HCT116 (cell line): ENCODE measurements at regions not wholly inside any gene's neighbourhood (a gene's known extent, or its start where the extent isn't known, plus 50 kb on each side); places are given as distances from the start of the nearest gene placed in this dataset.
"Not testable (repeated sequence)": the region's sequence is repeated elsewhere in the genome, so short reads cannot be mapped to it uniquely, and the experiment has no call there.

ENCODE experiments used
- ATAC-seq: fragments of 200-7000 bp; cut with Tn5 transposase; 2 replicates; pipeline ENCODE4 v1.9.1; 2020; ENCODE audit warnings: mild to moderate bottlenecking, moderate library complexity
- BruUV-seq: library from RNA; stranded (reverse); fragments of 400-500 nt; replicated peaks from 2 replicates; lab custom pipeline; 2021; lab: Mats Ljungman, UMichigan
- CTCF ChIA-PET: fragments of 300-600 bp; sonication (Branson Sonifier 250); formaldehyde crosslinking; loops from one replicate; lab custom pipeline; 2021; ENCODE audit warnings: antibody characterized with exemption; lab: Charles Lee
- POLR2A ChIA-PET: fragments of 300-600, 350-600 bp; sonication (Branson Sonifier 250); formaldehyde crosslinking; loops from one replicate; lab custom pipeline; 2021; ENCODE audit warnings: antibody characterized with exemption; lab: Charles Lee
- RAD21 ChIA-PET, 2 experiments: fragments of 300-600 bp; sonication (Branson Sonifier 250); formaldehyde crosslinking; loops; one replicate each; lab custom pipeline; 2023; ENCODE audit warnings: low total read pairs in 2 of 2; ENCODE audit not compliant: uncharacterized antibody in 2 of 2, unreplicated experiment in 2 of 2, low non-redundant PET in 1 of 2; lab: Charles Lee
- DNase-seq: peaks from one replicate; pipeline ENCODE4 v3.0.0-alpha.2; 2010; ENCODE audit warnings: low read depth, low spot score
- H2AFZ ChIP-seq: fragments of 200-600 bp; shearing (Covaris generic), sonication (generic); 2 replicates; pipeline ENCODE4 v1.6.1; 2017; ENCODE audit warnings: low read depth, mixed run types, mixed read lengths, antibody characterized with exemption, low read length; ENCODE audit not compliant: poor library complexity, severe bottlenecking
- H3K27ac ChIP-seq: 2 replicates; pipeline ENCODE4 v1.5.1; 2012; ENCODE audit warnings: low read depth, low read length
- H3K27me3 ChIP-seq: fragments of 200-600 bp; sonication (generic); 2 replicates; pipeline ENCODE4 v1.6.1; 2016; ENCODE audit warnings: mixed run types, low read length, mixed read lengths; ENCODE audit not compliant: insufficient read depth
- H3K36me3 ChIP-seq, 2 experiments: fragments of 200-500 bp in 1 of 2; fragments of 200-600 bp in 1 of 2; sonication (Bioruptor generic) in 1 of 2; sonication (generic) in 1 of 2; 2 replicates each; pipeline versions ENCODE4 v1.5.1 to v1.6.1; 2014 to 2016; ENCODE audit warnings: low read length in 2 of 2, inconsistent platforms in 1 of 2, mixed read lengths in 1 of 2, mixed run types in 1 of 2; ENCODE audit not compliant: insufficient read depth in 2 of 2, control insufficient read depth in 1 of 2
- H3K4me1 ChIP-seq, 2 experiments: fragments of 200-600 bp in 1 of 2; sonication (generic) in 1 of 2; 2 replicates each; pipeline versions ENCODE4 v1.5.1 to v1.6.1; 2012 to 2017; ENCODE audit warnings: low read length in 2 of 2, inconsistent platforms in 1 of 2, mild to moderate bottlenecking in 1 of 2, mixed read lengths in 1 of 2, mixed run types in 1 of 2, moderate library complexity in 1 of 2; ENCODE audit not compliant: insufficient read depth in 2 of 2, control insufficient read depth in 1 of 2
- H3K4me2 ChIP-seq: fragments of 200-600 bp; sonication (generic); 2 replicates; pipeline ENCODE4 v1.6.1; 2017; ENCODE audit warnings: mixed run types, low read length, mixed read lengths
- H3K4me3 ChIP-seq, 2 experiments: fragments of 200-600 bp in 1 of 2; sonication (generic) in 1 of 2; replicated peaks in 1 of 2; 2 replicates each; pipeline ENCODE4 v1.5.1; 2011 to 2016; ENCODE audit warnings: low read length in 2 of 2, control low read depth in 1 of 2, low read depth in 1 of 2, mild to moderate bottlenecking in 1 of 2, mixed read lengths in 1 of 2, mixed run types in 1 of 2
- H3K79me2 ChIP-seq: fragments of 200-600 bp; sonication (generic); 2 replicates; pipeline ENCODE4 v1.6.1; 2017; ENCODE audit warnings: mild to moderate bottlenecking, mixed run types, low read length, moderate library complexity, mixed read lengths; ENCODE audit not compliant: insufficient read depth
- H3K9ac ChIP-seq: fragments of 200-600 bp; sonication (generic); 2 replicates; pipeline ENCODE4 v1.6.1; 2016; ENCODE audit warnings: low read length, mixed read lengths
- H3K9me2 ChIP-seq: fragments of 200-600 bp; sonication (generic), shearing (Covaris generic); 2 replicates; pipeline ENCODE4 v1.6.1; 2017; ENCODE audit warnings: mixed run types, mild to moderate bottlenecking, moderate library complexity; ENCODE audit not compliant: insufficient read depth
- H3K9me3 ChIP-seq, 2 experiments: fragments of 200-500 bp in 1 of 2; fragments of 200-600 bp in 1 of 2; sonication (Bioruptor generic) in 1 of 2; sonication (generic) in 1 of 2; 2 replicates each; pipeline ENCODE4 v1.6.1; 2014 to 2017; ENCODE audit warnings: low read length in 2 of 2, mixed read lengths in 2 of 2, inconsistent platforms in 1 of 2, low read depth in 1 of 2, mild to moderate bottlenecking in 1 of 2, mixed run types in 1 of 2, moderate library complexity in 1 of 2; ENCODE audit not compliant: control insufficient read depth in 1 of 2, insufficient read depth in 1 of 2
- H4K20me1 ChIP-seq: fragments of 200-600 bp; sonication (generic), shearing (Covaris generic); 2 replicates; pipeline ENCODE4 v1.6.1; 2017; ENCODE audit warnings: mixed run types, mild to moderate bottlenecking, moderate library complexity; ENCODE audit not compliant: insufficient read depth
- CBX3 ChIP-seq: IDR thresholded peaks from 2 replicates; pipeline ENCODE4 v1.6.1; 2012; ENCODE audit warnings: low read depth
- CEBPB ChIP-seq: IDR thresholded peaks from 2 replicates; pipeline ENCODE4 v1.6.1; 2012; ENCODE audit warnings: low read depth
- CTCF ChIP-seq, 3 experiments: fragments of 200-600 bp in 1 of 3; sonication (generic) in 1 of 3; IDR thresholded peaks in 2 of 3; conservative IDR thresholded peaks in 1 of 3; 2 replicates each; pipeline ENCODE4 v1.5.1; 2012 to 2017; ENCODE audit warnings: low read depth in 2 of 3, low read length in 2 of 3, antibody characterized with exemption in 1 of 3, borderline replicate concordance in 1 of 3, control low read depth in 1 of 3, mild to moderate bottlenecking in 1 of 3, mixed read lengths in 1 of 3, mixed run types in 1 of 3, moderate library complexity in 1 of 3; ENCODE audit not compliant: insufficient read depth in 1 of 3
- EGR1 ChIP-seq: IDR thresholded peaks from 2 replicates; pipeline ENCODE4 v1.6.1; 2012; ENCODE audit warnings: low read depth
- ELF1 ChIP-seq: IDR thresholded peaks from 2 replicates; pipeline ENCODE4 v1.6.1; 2012; ENCODE audit warnings: low read depth, borderline replicate concordance
- EZH2 ChIP-seq: fragments of 200-600 bp; sonication (generic); IDR thresholded peaks from 2 replicates; pipeline ENCODE4 v1.6.1; 2017; ENCODE audit warnings: antibody characterized with exemption, mixed run types
- FOSL1 ChIP-seq: IDR thresholded peaks from 2 replicates; pipeline ENCODE4 v1.6.1; 2012; ENCODE audit warnings: low read depth
- JUND ChIP-seq: IDR thresholded peaks from 2 replicates; pipeline ENCODE4 v1.6.1; 2012
- MAX ChIP-seq: IDR thresholded peaks from 2 replicates; pipeline ENCODE4 v1.6.1; 2012
- POLR2A ChIP-seq: IDR thresholded peaks from 2 replicates; pipeline ENCODE4 v1.7.0; 2011; ENCODE audit warnings: borderline replicate concordance; ENCODE audit not compliant: insufficient read depth, insufficient read length; ENCODE audit errors: extremely low read depth
- RAD21 ChIP-seq: IDR thresholded peaks from 2 replicates; pipeline ENCODE4 v1.6.1; 2012; ENCODE audit warnings: low read depth, mild to moderate bottlenecking
- REST ChIP-seq: IDR thresholded peaks from 2 replicates; pipeline ENCODE4 v1.6.1; 2012; ENCODE audit warnings: low read depth
- SP1 ChIP-seq: IDR thresholded peaks from 2 replicates; pipeline ENCODE4 v1.6.1; 2012; ENCODE audit warnings: low read depth
- SRF ChIP-seq: IDR thresholded peaks from 2 replicates; pipeline ENCODE4 v1.6.1; 2012; ENCODE audit warnings: low read depth
- TCF7L2 ChIP-seq: IDR thresholded peaks from 2 replicates; pipeline ENCODE4 v1.7.0; 2011; ENCODE audit warnings: borderline replicate concordance, inconsistent platforms; ENCODE audit not compliant: insufficient read depth, insufficient read length; ENCODE audit errors: extremely low read depth
- YY1 ChIP-seq: IDR thresholded peaks from 2 replicates; pipeline ENCODE4 v1.6.1; 2011; ENCODE audit warnings: low read length, low read depth, moderate library complexity, mild to moderate bottlenecking; ENCODE audit not compliant: insufficient replicate concordance; ENCODE audit errors: extremely low read depth
- ZNF274 ChIP-seq: fragments of 200-500 bp; sonication (Bioruptor generic); IDR thresholded peaks from 2 replicates; pipeline ENCODE4 v1.6.1; 2014; ENCODE audit warnings: mild to moderate bottlenecking, low read depth, low read length, inconsistent platforms
- intact Hi-C: fragments of 100-400 bp; cut with micrococcal nuclease; formaldehyde crosslinking; loops from 2 replicates; pipeline ENCODE4 v1.10.0; 2022

- BruUV-seq, H4K20me1 ChIP-seq, H3K4me3 ChIP-seq, H2AFZ ChIP-seq, intact Hi-C loops, H3K9me2 ChIP-seq, ATAC-seq, H3K4me1 ChIP-seq, H3K27me3 ChIP-seq, RAD21 ChIA-PET, H3K36me3 ChIP-seq, H3K79me2 ChIP-seq, POLR2A ChIA-PET, H3K9ac ChIP-seq, H3K27ac ChIP-seq, DNase-seq, H3K4me2 ChIP-seq, CTCF ChIA-PET: not testable (repeated sequence)
- peaks cover 9 to 16% of the 10 kb centered on the region in 2 experiments; a peak in 2 of 4 replicates for H3K9me3 ChIP-seq
These were observed 348.4 kb downstream of the TAF11L14 start for GRCh38 chr5:17982626-17983025.

- Histone ChIP-seq H3K4me3 (no peak overlapping the region), H3K36me3 (no peaks in the 10 kb centered on the region), H2AFZ (no peak overlapping the region), H4K20me1 (no peaks in the 10 kb centered on the region; the same call in 1 of the 2 replicates), H3K79me2 (no peaks in the 10 kb centered on the region), H3K4me1 (no peaks in the 10 kb centered on the region), H3K9ac (no peak overlapping the region), H3K9me3 (peaks cover 18 to 19% of the 10 kb centered on the region in 2 experiments; a peak in 2 of 4 replicates), H3K9me2 (no peaks in the 10 kb centered on the region), H3K27ac (no peak overlapping the region), H3K4me2 (no peak overlapping the region), H3K27me3 (no peaks in the 10 kb centered on the region)
- CTCF ChIA-PET = no interaction called here
- ATAC-seq (no peak), DNase-seq (no peak)
- no TSS peak for BruUV-seq
- POLR2A ChIA-PET = no interaction called here
- intact Hi-C loops = no loop called here
- RAD21 ChIA-PET = no interaction called here
- TF ChIP-seq JUND = no peak
- TF ChIP-seq FOSL1 = no peak
- TF ChIP-seq POLR2A = no peak
- no peak for TF ChIP-seq SRF
- TF ChIP-seq EZH2 = no peak
- no peak for TF ChIP-seq CTCF (IDR thresholded peaks at IDR 0.05 in 2 of 3, conservative IDR thresholded peaks at IDR 0.05 in 1 of 3; ENCODE audit: borderline replicate concordance in 1 of 3, insufficient read depth in 1 of 3, low read depth in 2 of 3, low read length in 2 of 3)
- no peak for TF ChIP-seq ZNF274
- TF ChIP-seq TCF7L2 = no peak
- TF ChIP-seq REST = no peak
- no peak for TF ChIP-seq CBX3
- no peak for TF ChIP-seq RAD21
- no peak for TF ChIP-seq CEBPB
- TF ChIP-seq YY1 = no peak
- no peak for TF ChIP-seq SP1
- no peak for TF ChIP-seq EGR1
- TF ChIP-seq ELF1 = no peak
- TF ChIP-seq MAX = no peak
These were observed 354.8 kb downstream of the TAF11L14 start for GRCh38 chr5:17989036-17989435.
